Tibial nerve (tissue), 4 donors: ENCODE measurements at regions not wholly inside any gene's neighbourhood (a gene's known extent, or its start where the extent isn't known, plus 50 kb on each side); places are given as distances from the start of the nearest gene placed in this dataset.

ENCODE experiments used
- EP300 ChIP-seq, 2 donors: sonication (generic); formaldehyde crosslinking; IDR thresholded peaks; one replicate each; pipeline ENCODE4 v1.6.1; 2017; ENCODE audit warnings: antibody characterized with exemption in 2 of 2, mild to moderate bottlenecking in 1 of 2
- TF ChIP-seq, protein P1 (sequence below), 5 experiments: fragments of 200-600 bp in 3 of 5; fragments of 450-650 bp in 2 of 5; sonication (generic) in 3 of 5; IDR thresholded peaks; one replicate each; pipeline ENCODE4 v1.5.1; 2016 to 2019; ENCODE audit warnings: antibody characterized with exemption in 5 of 5, mild to moderate bottlenecking in 3 of 5, moderate library complexity in 2 of 5

- TF ChIP-seq, protein P1, sequence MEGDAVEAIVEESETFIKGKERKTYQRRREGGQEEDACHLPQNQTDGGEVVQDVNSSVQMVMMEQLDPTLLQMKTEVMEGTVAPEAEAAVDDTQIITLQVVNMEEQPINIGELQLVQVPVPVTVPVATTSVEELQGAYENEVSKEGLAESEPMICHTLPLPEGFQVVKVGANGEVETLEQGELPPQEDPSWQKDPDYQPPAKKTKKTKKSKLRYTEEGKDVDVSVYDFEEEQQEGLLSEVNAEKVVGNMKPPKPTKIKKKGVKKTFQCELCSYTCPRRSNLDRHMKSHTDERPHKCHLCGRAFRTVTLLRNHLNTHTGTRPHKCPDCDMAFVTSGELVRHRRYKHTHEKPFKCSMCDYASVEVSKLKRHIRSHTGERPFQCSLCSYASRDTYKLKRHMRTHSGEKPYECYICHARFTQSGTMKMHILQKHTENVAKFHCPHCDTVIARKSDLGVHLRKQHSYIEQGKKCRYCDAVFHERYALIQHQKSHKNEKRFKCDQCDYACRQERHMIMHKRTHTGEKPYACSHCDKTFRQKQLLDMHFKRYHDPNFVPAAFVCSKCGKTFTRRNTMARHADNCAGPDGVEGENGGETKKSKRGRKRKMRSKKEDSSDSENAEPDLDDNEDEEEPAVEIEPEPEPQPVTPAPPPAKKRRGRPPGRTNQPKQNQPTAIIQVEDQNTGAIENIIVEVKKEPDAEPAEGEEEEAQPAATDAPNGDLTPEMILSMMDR (IDR thresholded peaks at IDR 0.05), result no peak
- TF ChIP-seq EP300 (IDR thresholded peaks at IDR 0.05), result no peak
These were observed 2144.3 kb upstream of the C9orf72 start for GRCh38 chr9:29717631-29718030.
